MG63 (cell line): ENCODE measurements at regions not wholly inside any gene's neighbourhood (a gene's known extent, or its start where the extent isn't known, plus 50 kb on each side); places are given as distances from the start of the nearest gene placed in this dataset.

Source experiments
- DNase-seq: peaks from one replicate; pipeline ENCODE4 v3.0.0-alpha.2; 2020
- H3K27me3 ChIP-seq: fragments of 250-450 bp; sonication (Bioruptor Pico); 2 replicates; pipeline ENCODE4 v1.5.1; 2020; ENCODE audit warnings: mild to moderate bottlenecking, moderate library complexity
- H3K36me3 ChIP-seq: fragments of 250-450 bp; sonication (Bioruptor Pico); 2 replicates; pipeline ENCODE4 v1.5.1; 2020; ENCODE audit warnings: mild to moderate bottlenecking, moderate library complexity
- H3K4me3 ChIP-seq: fragments of 250-450 bp; sonication (Bioruptor Pico); 2 replicates; pipeline ENCODE4 v1.5.1; 2020; ENCODE audit warnings: mild to moderate bottlenecking, moderate library complexity
- H3K9me3 ChIP-seq: fragments of 250-450 bp; sonication (Bioruptor Pico); 2 replicates; pipeline ENCODE4 v1.5.1; 2020; ENCODE audit warnings: mild to moderate bottlenecking, moderate library complexity

DNA sequence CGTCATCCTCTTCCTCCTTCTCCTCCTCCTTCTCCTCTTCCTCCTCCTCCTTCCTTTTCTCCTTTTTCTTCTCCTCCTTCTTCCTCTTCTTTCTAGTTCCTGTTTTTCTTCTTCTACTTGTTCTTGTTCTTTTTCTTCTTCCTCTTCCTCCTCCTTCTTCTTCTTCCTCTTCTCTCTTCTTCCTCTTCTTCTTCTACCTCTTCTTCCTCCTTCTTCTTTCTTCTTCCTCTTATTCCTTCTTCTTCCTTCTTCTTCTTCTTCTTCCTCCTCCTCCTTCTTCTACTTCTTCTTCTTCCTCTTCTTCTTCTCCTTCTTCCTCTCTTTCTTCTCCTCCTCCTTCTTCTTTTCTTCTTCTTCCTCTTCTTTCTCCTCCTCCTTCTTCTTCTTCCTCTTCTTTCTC, 310.2 kb upstream of the LMCD1 start:
- Histone ChIP-seq H3K27me3 (no peaks in the 10 kb centered on the region), H3K9me3 (no peaks in the 10 kb centered on the region), H3K4me3 (no peak overlapping the region), H3K36me3 (no peaks in the 10 kb centered on the region)
- DNase-seq = no peak

DNA sequence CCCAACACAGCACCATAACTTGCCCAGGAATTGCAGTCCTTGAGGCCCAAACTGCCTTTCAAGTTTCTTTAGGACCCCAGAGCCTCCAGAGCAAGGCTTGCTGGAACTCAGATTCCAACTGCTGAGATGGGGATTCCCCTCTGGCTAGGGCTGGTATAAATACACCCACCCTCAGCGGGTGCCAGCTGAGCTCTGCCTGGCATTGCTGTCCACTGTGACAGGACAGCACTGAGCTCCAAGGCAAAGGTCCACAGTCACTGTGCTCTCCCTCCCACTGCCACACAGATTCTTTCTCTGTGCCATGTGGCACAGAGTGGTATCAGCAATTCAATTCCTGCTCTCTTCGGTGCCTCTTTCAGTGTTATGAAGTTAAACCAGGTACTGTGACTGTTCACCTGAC, 304.2 kb upstream of the LMCD1 start:
- H3K9me3 ChIP-seq = no peaks in the 10 kb centered on the region
- H3K36me3 ChIP-seq = no peaks in the 10 kb centered on the region
- H3K27me3 ChIP-seq = no peaks in the 10 kb centered on the region
- DNase-seq = no peak
- no peak overlapping the region for H3K4me3 ChIP-seq

DNA sequence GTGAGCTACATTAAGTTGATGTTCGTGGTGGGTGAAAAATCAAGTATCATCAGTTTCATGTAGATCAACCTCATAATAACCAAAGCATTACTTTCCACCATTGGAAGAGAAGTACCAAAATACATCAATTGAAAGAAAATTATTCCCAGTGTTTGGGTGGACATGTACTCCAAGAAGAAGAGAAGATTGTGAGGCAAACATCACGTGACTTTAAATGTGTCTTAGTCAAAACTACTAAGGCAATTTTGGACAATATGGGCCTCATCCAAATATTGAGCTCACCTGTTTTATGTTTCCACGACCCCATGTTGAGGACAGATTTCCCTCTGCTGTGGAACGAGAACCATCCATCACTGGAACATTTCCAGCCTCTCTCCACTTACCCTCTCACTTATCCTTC, 303.0 kb upstream of the LMCD1 start:
- Histone ChIP-seq H3K9me3 (no peaks in the 10 kb centered on the region), H3K4me3 (no peak overlapping the region), H3K36me3 (no peaks in the 10 kb centered on the region), H3K27me3 (no peaks in the 10 kb centered on the region)
- DNase-seq = no peak

DNA sequence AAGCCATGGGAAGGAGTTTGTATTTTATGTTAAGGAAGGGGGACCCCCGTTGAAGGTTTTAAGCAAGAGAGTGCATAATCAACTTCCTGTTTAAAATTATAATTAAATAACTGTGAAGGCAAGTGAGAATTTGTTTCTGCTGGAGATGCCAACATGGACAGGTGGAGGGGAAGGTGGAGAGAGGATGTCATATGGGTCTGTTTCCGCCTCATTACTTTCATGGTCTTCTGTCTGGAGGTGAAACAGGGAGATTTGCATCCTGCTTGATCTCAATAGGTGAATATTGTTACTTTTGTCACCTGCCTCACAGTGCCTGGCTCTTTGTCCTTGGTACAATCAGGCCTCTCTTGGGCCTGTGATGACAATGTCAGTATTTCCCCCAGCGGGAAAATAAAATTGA, 300.6 kb upstream of the LMCD1 start:
- DNase-seq = no peak
- H3K4me3 ChIP-seq = no peak overlapping the region
- H3K9me3 ChIP-seq = no peaks in the 10 kb centered on the region

DNA sequence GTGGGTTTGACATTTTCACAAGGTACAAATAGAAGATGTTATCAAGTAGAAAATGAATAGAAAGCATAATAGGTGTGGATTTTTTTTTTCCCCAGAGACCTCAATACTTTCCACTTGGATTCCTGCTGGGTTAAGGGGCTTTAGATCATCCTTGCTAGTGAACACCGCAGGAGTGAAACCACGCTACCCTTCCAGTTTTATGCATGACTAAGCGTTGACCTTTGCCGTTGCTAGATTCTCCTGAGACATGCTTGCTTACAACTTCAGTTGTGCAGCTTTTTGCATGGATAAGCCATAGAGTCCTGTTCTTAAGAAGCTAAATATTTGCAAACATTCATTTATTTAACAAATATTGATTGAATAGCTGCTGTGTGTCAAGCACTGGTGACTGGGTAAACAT, 299.7 kb upstream of the LMCD1 start:
- no peaks in the 10 kb centered on the region for H3K36me3 ChIP-seq
- no peak overlapping the region for H3K4me3 ChIP-seq
- DNase-seq = no peak
- H3K9me3 ChIP-seq = no peaks in the 10 kb centered on the region
- no peaks in the 10 kb centered on the region for H3K27me3 ChIP-seq

More for the DNA sequence above, 300.6 kb upstream of the LMCD1 start:
- no peaks in the 10 kb centered on the region for H3K36me3 ChIP-seq
- no peaks in the 10 kb centered on the region for H3K27me3 ChIP-seq

DNA sequence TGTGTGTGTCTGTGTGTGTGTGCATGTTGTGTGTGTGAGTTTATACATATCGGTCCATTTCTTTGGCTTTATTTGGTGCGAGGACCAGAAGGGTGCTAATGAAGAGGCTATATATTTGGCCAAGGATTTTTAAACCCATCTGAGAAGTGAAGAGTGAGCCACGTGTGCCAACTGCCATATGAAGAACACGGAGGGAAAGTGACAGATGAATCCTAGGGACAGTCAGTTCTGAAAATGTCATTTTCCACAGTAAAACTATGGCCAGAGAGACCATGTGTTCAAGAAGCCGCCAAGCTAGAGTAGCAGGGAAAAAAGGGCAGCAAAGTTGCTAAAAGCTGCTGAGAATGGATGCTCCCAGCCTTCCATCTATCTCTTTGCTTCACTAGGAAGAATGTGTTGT, 297.3 kb upstream of the LMCD1 start:
- Histone ChIP-seq H3K27me3 (no peaks in the 10 kb centered on the region), H3K9me3 (no peaks in the 10 kb centered on the region), H3K36me3 (no peaks in the 10 kb centered on the region), H3K4me3 (no peak overlapping the region)
- no peak for DNase-seq

DNA sequence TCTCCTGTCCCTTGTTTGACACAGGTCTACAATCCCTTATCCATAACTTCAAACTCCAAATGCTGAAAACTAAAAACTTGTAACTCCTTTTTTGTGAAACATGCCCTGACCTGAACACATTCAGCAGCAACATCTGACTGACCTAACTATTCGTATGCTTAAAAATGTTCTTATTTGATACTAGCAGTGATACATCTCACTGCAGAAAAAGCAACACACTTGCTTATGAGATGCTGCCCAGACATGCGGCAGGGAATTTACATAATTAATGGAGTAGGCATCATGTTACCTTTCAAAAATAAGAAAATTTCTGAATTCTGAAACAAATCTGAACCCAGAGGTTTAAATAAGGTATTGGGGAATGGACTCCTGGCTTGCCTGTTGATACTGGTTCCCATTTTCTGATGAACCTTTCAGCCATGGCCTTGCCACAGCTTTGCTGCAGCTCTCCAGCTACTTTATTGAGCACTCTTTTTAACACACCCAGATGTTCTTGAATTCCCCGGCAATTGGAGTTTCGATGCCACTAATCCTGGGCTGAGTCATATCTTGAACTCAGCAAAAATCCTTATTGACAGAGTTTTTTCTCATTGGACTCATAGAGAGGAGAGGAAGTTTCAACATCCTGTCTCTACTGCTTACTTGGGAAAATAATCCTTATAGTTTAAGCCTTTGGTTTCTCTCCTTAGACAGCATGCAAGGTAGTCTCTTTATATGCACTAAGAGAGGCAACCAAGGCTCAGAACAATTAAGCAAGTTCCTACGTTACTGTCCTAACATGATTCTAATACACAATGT, 296.6 kb upstream of the LMCD1 start:
- H3K4me3 ChIP-seq = no peak overlapping the region
- no peaks in the 10 kb centered on the region for H3K36me3 ChIP-seq
- peak; percentile 8 for DNase-seq
- no peaks in the 10 kb centered on the region for H3K9me3 ChIP-seq
- no peaks in the 10 kb centered on the region for H3K27me3 ChIP-seq

DNA sequence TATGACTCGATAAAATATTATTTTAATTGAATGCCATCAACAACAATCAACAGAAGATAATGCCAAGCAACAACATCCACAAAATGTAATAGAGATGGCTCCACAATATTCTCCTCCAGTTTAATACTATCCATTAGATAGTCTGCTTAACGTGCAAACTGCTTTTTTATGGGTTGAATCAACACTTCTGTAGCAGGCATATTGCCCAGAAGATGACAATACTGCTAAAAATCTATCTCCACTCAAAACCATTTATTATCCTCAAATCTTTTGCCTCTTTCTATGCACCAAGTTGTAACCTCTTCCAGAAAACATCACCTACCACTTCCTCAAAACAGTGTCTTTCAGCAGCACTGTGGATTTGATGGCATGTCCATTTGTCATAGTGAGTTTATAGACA, 295.7 kb upstream of the LMCD1 start:
- DNase-seq = no peak
- no peak overlapping the region for H3K4me3 ChIP-seq
- no peaks in the 10 kb centered on the region for H3K27me3 ChIP-seq
- H3K9me3 ChIP-seq = no peaks in the 10 kb centered on the region
- H3K36me3 ChIP-seq = no peaks in the 10 kb centered on the region

DNA sequence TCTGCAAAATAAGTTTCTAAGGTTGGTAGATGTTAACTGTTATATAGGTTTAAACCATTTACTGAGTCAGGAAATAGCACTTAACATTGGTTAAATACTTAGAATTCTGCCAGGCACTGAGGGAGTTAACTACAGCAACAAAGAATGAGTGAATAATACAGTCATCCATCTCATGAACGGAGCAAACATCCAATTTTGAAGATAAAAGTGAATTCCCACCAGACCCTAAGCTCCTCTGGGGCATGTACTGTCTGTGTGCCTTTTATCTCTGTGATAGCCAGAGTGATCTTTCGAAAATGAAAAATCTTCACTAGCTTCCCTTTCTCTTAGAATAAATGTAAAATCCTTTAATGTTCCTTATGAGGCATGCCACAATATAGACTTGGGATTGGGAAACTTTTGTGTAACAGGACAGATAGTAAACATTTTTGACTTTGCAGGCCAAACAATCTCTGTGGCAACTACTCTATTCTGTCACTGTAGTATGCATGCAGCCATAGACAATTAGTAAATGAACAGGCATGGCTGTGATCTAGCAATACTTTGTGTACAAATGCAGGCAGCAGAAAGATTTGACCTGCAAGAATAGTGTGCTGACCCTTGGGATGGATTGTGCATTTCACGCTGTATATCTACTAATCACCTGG, 294.5 kb upstream of the LMCD1 start:
- no peaks in the 10 kb centered on the region for H3K9me3 ChIP-seq
- DNase-seq = no peak
- H3K36me3 ChIP-seq = no peaks in the 10 kb centered on the region
- H3K4me3 ChIP-seq = no peak overlapping the region
- no peaks in the 10 kb centered on the region for H3K27me3 ChIP-seq

DNA sequence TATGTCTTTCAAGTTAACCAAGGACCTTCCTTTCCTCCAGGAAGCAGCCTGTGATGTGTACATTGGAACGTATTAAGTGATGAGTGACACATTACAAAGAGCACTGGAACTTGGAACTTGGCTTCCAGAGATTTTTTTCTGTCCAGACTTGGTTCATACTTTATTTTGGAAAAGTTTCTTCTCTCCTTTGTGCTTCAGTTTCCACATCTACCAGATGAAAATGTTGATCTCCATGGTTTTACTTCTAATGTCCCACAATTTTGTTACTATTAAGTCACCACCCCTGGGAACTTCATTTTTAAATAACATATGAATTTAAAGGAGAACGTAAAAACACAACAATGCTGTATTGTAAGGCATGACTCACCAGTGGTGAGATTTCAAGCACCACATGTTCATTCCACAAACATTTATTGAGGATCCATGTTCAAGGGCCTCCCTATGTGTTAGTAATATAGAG, 290.7 kb upstream of the LMCD1 start:
- H3K4me3 ChIP-seq = no peak overlapping the region
- no peaks in the 10 kb centered on the region for H3K27me3 ChIP-seq
- no peak for DNase-seq
- H3K9me3 ChIP-seq = no peaks in the 10 kb centered on the region
- no peaks in the 10 kb centered on the region for H3K36me3 ChIP-seq

DNA sequence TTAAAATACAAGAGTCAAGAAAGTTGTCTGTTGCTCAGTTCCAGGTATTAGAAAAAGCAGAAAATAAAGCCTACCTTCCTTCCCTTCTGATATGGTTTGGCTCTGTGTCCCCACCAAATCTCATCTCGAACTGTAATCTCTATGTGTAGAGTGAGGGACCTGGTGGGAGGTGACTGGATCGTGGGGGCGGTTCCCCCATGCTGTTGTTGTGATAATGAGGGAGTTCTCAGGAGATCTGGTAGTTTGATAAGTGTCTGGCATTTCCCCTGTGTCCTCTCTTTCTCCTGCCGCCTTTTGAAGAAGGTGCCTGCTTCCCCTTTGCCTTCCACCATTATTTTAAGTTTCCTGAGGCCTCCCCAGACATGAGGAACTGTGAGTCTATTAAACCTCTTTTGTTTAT, 288.8 kb upstream of the LMCD1 start:
- Histone ChIP-seq H3K4me3 (no peak overlapping the region), H3K9me3 (no peaks in the 10 kb centered on the region), H3K27me3 (no peaks in the 10 kb centered on the region), H3K36me3 (no peaks in the 10 kb centered on the region)
- no peak for DNase-seq

DNA sequence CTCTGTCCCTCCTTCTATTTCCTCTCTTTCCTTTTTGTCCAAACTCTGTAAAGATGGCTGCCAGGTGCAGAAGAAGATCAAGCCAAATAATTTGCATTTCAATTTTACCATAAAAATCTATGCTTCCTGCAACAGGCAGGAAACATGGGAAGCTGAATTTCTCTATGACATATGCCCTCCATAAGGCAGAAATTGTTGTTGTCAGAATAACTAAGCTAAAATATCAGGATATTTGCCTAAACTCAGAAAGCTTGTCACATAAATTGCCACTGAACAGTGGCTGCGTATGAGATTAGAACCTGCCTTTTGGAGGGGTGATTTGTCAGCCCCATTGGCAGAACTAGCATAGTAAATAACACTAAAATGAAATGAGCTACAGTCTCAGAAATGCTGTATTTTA, 288.3 kb upstream of the LMCD1 start:
- Histone ChIP-seq H3K27me3 (no peaks in the 10 kb centered on the region), H3K9me3 (no peaks in the 10 kb centered on the region), H3K4me3 (no peak overlapping the region), H3K36me3 (no peaks in the 10 kb centered on the region)
- no peak for DNase-seq

DNA sequence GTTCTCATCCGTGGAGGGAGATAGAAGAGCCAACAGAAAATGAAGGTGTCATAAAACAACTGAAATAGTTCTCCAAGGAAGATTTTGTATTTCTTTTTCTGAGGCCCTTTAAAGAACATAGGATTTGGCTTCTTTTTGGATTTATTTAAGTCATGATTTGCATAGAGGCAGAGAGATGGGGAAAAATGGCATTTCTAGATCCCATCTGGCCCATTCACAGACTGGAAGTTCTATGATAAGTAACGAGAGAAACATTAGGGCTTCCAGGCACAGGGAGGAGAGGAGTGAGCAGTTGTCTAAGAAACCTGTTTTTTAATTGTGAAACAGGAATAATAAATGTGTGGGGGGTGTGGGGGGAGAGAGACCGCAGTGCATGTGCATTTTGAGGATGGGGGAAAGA, 285.8 kb upstream of the LMCD1 start:
- Histone ChIP-seq H3K36me3 (no peaks in the 10 kb centered on the region), H3K9me3 (no peaks in the 10 kb centered on the region), H3K27me3 (no peaks in the 10 kb centered on the region), H3K4me3 (no peak overlapping the region)
- no peak for DNase-seq

DNA sequence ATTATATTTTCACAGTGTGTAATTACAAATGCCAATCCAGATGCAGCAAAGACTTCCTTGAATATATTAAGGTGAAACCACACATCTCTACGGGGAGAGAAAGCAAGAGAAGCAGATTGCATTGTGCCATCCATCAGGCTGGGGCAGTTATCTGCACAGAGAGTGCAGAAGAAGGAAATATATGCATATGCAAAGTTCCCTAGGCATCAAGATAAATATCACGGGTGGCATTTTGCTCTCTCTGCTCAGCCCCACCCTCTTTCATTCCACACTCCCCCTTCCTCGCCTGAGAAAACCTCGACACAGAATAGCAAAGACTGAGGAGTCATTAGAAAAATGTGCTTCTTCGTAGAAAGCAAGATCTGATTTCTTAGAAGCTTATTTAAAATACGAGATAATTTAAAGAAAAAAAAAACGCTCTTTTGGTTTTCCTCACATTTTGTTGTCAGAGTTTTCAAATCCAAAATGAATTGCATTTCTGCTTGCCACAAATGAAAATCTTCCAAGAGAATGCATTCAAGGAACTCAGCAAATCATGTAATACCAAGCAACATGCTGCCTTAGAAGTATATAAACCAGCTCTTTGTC, 283.2 kb upstream of the LMCD1 start:
- no peaks in the 10 kb centered on the region for H3K36me3 ChIP-seq
- H3K27me3 ChIP-seq = no peaks in the 10 kb centered on the region
- no peaks in the 10 kb centered on the region for H3K9me3 ChIP-seq
- DNase-seq = no peak
- no peak overlapping the region for H3K4me3 ChIP-seq

DNA sequence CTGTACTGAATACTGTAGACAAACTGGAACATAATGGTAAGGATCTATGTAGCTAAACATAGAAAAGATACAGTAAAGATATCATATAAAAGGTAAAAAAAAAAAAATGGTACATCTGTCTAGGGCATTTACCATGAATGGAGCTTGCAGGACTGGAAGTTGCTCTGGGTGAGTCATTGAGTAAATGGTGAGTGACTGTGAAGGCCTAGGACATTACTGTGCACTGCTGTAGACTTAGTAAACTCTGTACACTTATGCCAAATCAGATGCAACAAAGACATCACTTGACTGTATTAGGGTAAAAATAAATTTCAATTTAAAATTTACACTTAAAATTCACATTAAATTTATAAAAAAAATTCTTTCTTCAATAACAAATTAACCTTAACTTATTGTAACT, 281.3 kb upstream of the LMCD1 start:
- Histone ChIP-seq H3K27me3 (no peaks in the 10 kb centered on the region), H3K36me3 (no peaks in the 10 kb centered on the region), H3K9me3 (no peaks in the 10 kb centered on the region), H3K4me3 (no peak overlapping the region)
- no peak for DNase-seq

DNA sequence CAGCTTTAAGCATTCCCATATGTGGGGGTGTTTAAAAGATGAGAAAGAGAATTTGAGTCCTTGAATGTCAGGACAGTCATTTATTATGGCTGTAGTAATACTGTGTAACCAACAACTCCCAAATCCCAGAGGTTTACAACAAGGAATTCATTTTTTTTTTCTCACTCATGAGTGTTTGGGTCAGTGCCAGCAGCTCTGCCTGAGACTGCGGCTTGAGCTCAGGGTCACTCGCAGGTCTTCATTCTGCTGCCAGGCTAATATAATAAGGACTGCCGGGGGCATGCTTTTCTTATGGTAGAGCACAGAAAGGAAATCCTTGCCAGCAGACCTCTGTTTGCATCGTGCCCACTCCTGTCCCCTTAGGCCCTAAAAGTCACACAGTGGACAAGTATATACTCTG, 277.9 kb upstream of the LMCD1 start:
- no peaks in the 10 kb centered on the region for H3K9me3 ChIP-seq
- DNase-seq = no peak
- no peaks in the 10 kb centered on the region for H3K27me3 ChIP-seq
- H3K36me3 ChIP-seq = no peaks in the 10 kb centered on the region
- H3K4me3 ChIP-seq = no peak overlapping the region

DNA sequence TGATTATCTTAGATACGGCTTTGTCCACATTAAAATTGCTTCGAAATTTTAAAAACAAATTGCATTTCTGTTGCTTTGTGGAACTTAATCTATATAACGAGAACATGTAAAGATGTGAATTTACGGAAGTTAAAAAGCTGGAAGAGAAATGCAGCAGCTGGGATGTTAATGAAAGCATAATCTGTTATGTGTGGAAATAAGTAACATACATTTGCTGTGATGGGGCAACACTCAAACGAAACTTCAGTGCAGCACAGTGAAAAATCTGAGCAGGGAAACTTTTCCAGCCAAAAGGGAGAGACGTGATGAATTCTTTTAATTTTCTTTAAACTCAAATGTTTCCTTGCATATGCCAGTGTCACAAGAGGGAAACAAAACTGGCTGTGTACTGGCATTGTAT, 276.7 kb upstream of the LMCD1 start:
- DNase-seq = no peak
- H3K9me3 ChIP-seq = no peaks in the 10 kb centered on the region
- no peak overlapping the region for H3K4me3 ChIP-seq
- H3K27me3 ChIP-seq = no peaks in the 10 kb centered on the region
- H3K36me3 ChIP-seq = no peaks in the 10 kb centered on the region

DNA sequence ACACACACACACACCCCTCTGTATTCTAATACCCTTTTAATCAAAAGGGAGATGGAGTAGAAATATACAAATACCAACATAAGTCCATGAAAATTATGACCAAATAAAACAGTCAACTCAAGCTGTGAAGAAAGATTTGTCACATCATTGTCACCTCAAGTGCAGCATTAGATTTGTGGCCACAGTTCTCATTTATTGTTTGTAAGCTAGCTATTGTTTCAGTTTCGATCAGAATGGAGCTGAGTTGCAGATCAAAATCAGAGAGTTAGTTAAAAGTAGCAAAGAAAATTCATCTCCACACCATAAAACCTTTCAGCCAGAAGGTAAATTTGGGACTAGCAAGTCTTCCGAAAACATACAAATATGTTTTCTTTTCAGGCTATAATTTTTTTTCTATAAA, 267.7 kb upstream of the LMCD1 start:
- H3K27me3 ChIP-seq = no peaks in the 10 kb centered on the region
- no peak overlapping the region for H3K4me3 ChIP-seq
- no peaks in the 10 kb centered on the region for H3K9me3 ChIP-seq
- DNase-seq = no peak
- H3K36me3 ChIP-seq = no peaks in the 10 kb centered on the region
